Endothelial cell (in vitro differentiated cells): ENCODE measurements at regions not wholly inside any gene's neighbourhood (a gene's known extent, or its start where the extent isn't known, plus 50 kb on each side); places are given as distances from the start of the nearest gene placed in this dataset.

Source experiments
- DNase-seq: peaks from one replicate; pipeline ENCODE4 v3.0.0; 2021; ENCODE audit warnings: low spot score
- H3K27ac Mint-ChIP-seq: one replicate; pipeline ENCODE4 v1.8.0; 2021; ENCODE audit warnings: mixed read lengths, inconsistent platforms; ENCODE audit not compliant: unreplicated experiment
- H3K27me3 Mint-ChIP-seq: one replicate; pipeline ENCODE4 v1.8.0; 2021; ENCODE audit warnings: mild to moderate bottlenecking, moderate library complexity, mixed read lengths, inconsistent platforms; ENCODE audit not compliant: unreplicated experiment
- H3K36me3 Mint-ChIP-seq: one replicate; pipeline ENCODE4 v1.8.0; 2021; ENCODE audit warnings: mild to moderate bottlenecking, low read depth, mixed read lengths, inconsistent platforms; ENCODE audit not compliant: unreplicated experiment
- H3K4me1 Mint-ChIP-seq: one replicate; pipeline ENCODE4 v1.8.0; 2021; ENCODE audit warnings: mild to moderate bottlenecking, mixed read lengths, inconsistent platforms; ENCODE audit not compliant: unreplicated experiment
- H3K4me3 Mint-ChIP-seq: one replicate; pipeline ENCODE4 v1.8.0; 2021; ENCODE audit warnings: mild to moderate bottlenecking, mixed read lengths, inconsistent platforms; ENCODE audit not compliant: unreplicated experiment
- H3K9me3 Mint-ChIP-seq: one replicate; pipeline ENCODE4 v1.8.0; 2021; ENCODE audit warnings: mixed read lengths, inconsistent platforms; ENCODE audit not compliant: unreplicated experiment
- TF ChIP-seq, protein P1 (sequence below): fragments of 200-600 bp; sonication (generic); IDR thresholded peaks from one replicate; pipeline ENCODE4 v1.5.0; 2021; ENCODE audit warnings: antibody characterized with exemption; ENCODE audit not compliant: unreplicated experiment

DNA sequence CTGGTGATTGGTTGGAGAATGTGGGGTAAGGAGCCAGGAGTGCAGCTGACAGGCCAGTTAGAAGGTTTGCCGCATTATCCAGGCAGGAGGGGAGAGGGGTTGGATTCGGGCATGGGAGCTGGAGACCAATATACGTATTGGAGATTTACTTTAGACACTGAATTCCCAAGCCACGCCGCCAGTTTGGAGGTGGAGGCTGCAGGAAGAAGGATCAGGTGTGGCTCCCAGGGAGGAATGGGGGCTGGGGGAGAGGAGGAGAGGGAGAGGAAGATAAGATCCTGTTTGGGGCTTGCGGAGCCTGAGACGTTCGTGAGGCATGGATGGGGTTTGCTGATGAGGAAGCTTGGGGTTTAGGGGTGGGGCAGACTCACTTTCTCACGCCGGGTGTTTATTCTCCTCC, 155.1 kb upstream of the IGSF21 start:
- TF ChIP-seq, protein P1, sequence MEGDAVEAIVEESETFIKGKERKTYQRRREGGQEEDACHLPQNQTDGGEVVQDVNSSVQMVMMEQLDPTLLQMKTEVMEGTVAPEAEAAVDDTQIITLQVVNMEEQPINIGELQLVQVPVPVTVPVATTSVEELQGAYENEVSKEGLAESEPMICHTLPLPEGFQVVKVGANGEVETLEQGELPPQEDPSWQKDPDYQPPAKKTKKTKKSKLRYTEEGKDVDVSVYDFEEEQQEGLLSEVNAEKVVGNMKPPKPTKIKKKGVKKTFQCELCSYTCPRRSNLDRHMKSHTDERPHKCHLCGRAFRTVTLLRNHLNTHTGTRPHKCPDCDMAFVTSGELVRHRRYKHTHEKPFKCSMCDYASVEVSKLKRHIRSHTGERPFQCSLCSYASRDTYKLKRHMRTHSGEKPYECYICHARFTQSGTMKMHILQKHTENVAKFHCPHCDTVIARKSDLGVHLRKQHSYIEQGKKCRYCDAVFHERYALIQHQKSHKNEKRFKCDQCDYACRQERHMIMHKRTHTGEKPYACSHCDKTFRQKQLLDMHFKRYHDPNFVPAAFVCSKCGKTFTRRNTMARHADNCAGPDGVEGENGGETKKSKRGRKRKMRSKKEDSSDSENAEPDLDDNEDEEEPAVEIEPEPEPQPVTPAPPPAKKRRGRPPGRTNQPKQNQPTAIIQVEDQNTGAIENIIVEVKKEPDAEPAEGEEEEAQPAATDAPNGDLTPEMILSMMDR, result no peak
- H3K27me3 Mint-ChIP-seq, result peaks cover 8% of the 10 kb centered on the region
- no peak overlapping the region for H3K4me3 Mint-ChIP-seq
- H3K27ac Mint-ChIP-seq, result no peak overlapping the region
- DNase-seq, result no peak
- no peaks in the 10 kb centered on the region for H3K36me3 Mint-ChIP-seq
- H3K4me1 Mint-ChIP-seq, result no peaks in the 10 kb centered on the region
- H3K9me3 Mint-ChIP-seq, result no peaks in the 10 kb centered on the region

DNA sequence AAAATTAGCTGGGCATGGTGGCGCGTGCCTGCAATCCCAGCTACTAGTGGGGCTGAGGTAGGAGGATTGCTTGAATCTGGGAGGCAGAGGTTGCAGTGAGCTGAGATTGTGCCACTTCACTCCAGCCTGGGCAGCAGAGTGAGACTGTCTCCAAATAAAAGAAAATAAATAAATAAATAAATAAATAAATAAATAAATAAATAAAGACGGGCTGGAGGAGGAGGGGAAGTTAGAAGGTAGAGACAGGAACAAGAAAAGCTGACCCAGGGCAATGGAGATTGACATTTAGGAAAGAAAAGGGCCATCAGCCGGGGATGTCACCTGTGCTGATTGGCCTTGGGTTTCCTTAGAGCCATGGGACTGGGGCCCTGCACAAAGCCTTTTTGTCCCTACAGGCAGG, 153.7 kb upstream of the IGSF21 start:
- H3K27me3 Mint-ChIP-seq, result peaks cover 8% of the 10 kb centered on the region
- H3K27ac Mint-ChIP-seq, result no peak overlapping the region
- no peak for DNase-seq
- TF ChIP-seq, protein P1, result no peak
- no peaks in the 10 kb centered on the region for H3K9me3 Mint-ChIP-seq
- H3K36me3 Mint-ChIP-seq, result no peaks in the 10 kb centered on the region
- no peak overlapping the region for H3K4me3 Mint-ChIP-seq
- peaks cover 4% of the 10 kb centered on the region for H3K4me1 Mint-ChIP-seq

DNA sequence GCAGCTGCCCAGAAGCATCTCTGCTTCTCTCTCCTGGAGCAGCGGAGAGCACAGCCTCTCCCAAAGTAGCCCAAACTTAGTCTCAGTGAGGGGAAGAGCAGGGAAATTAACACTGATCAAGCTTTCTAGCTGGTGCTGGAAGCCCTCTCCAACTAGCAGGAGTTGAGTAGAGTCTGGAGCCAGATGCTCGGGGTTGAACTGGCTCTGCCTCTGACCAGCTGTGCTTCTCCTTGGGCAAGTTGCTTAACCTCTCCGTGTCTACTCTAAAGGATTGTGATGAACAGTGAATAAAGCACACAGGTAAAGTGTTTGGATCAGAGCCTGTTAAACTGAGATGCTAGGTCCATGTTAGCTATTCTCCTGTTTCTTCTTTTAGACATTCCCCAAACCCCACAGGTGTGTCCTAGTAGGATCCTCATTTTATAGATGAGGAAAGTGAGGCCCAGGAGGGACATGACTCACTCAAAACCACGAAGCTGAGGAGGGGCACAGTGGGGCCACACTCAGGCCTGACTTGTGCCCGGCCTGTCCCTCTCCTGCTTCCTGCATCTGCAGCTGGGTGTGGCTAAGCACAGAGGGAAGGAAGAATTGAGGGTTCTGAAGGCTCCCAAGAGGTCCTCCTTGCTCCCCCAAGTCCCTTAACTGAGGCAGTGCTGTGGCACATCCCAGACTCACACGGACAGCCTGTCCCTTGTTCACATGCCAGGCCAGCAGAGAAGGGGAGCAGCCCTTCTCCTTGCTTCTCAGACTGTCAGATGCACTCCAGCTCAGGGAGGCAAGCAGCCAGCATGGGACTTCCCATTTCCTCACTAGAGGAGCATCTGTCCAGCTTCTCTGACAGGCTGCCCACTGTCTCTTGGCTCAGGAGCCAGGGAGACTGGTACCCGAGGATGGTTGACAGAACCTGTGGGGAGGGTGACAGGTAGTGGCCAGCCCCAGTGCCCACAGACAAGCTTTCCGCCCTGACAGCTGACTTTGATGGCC, 152.0 kb upstream of the IGSF21 start:
- no peak for DNase-seq
- TF ChIP-seq, protein P1, result no peak
- peaks cover 4% of the 10 kb centered on the region for H3K27me3 Mint-ChIP-seq
- no peak overlapping the region for H3K4me3 Mint-ChIP-seq
- H3K4me1 Mint-ChIP-seq, result peaks cover 8% of the 10 kb centered on the region
- no peaks in the 10 kb centered on the region for H3K36me3 Mint-ChIP-seq
- H3K27ac Mint-ChIP-seq, result peak overlapping the region; percentile 30
- H3K9me3 Mint-ChIP-seq, result no peaks in the 10 kb centered on the region

DNA sequence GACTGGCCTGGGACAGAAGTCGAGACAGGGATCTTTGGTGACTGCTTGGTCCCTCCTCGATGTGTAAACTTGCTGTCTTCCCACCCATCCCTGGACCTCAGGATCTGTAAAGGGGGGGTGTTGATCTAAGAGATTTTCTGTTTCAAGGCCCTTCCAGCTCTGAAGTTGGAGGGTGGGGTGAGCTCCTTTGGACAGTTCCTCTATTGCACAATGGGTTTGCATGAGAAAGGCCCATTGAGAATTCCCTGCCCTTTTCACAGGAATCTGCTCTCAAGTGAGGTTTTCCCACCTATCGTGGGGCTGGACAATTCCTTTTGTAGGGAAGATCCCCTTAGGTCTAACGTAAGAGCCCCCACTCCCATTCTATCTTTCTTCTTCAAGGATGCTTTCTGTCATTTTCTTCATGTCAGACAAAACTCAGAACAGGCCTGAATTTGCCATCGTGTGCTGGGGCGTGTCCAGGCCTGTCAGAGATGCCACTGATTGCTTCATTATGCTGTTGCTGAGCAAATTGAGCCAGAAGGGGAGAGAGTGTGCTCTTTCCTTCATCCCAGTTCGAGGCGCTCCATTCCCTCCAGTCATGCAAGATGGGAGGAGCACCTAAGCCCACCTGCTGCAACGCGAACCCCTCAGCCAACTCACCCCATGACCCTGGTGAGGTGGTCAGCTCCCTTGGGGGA, 149.9 kb upstream of the IGSF21 start:
- DNase-seq, result no peak
- Mint-ChIP-seq H3K4me3 (no peak overlapping the region), H3K9me3 (no peaks in the 10 kb centered on the region), H3K4me1 (peaks cover 8% of the 10 kb centered on the region), H3K27me3 (peaks cover 3% of the 10 kb centered on the region), H3K27ac (no peak overlapping the region), H3K36me3 (no peaks in the 10 kb centered on the region)
- TF ChIP-seq, protein P1, result no peak

DNA sequence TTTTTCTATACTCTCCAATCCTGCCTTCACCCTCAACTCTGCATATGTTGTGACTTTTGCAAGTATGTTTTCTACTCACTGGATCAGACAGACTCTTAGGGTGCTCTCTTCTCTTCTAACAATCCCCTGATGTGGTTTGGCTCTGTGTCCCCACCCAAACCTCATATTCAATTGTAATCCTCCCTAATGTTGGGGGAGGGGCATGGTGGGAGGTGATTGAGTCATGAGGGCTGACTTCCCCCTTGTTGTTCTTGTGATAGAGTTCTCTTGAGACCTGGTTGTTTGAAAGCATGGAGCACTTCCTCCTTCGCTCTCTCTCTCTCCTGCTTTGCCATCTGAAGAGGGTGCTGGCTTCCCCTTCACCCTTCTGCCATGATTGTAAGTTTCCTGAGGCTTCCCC, 148.9 kb upstream of the IGSF21 start:
- H3K4me1 Mint-ChIP-seq, result peaks cover 8% of the 10 kb centered on the region
- no peak overlapping the region for H3K27ac Mint-ChIP-seq
- H3K9me3 Mint-ChIP-seq, result no peaks in the 10 kb centered on the region
- no peak overlapping the region for H3K4me3 Mint-ChIP-seq
- H3K27me3 Mint-ChIP-seq, result peaks cover 2% of the 10 kb centered on the region
- DNase-seq, result no peak
- TF ChIP-seq, protein P1, result no peak
- H3K36me3 Mint-ChIP-seq, result no peaks in the 10 kb centered on the region
